Astrocyte of the spinal cord (primary cell): ENCODE measurements at regions not wholly inside any gene's neighbourhood (a gene's known extent, or its start where the extent isn't known, plus 50 kb on each side); places are given as distances from the start of the nearest gene placed in this dataset.
A peak's percentile ranks its signal among the peaks of the same experiment; 100 is the strongest.

Source experiments
- DNase-seq: peaks from one replicate; pipeline ENCODE4 v3.0.0; 2011; ENCODE audit warnings: low read depth, low spot score
- H3K4me3 ChIP-seq: 2 replicates; pipeline ENCODE4 v1.5.1; 2011; ENCODE audit warnings: low read depth, mild to moderate bottlenecking, low read length, moderate library complexity
- CTCF ChIP-seq: IDR thresholded peaks from 2 replicates; pipeline ENCODE4 v1.5.1; 2012; ENCODE audit warnings: low read depth, mild to moderate bottlenecking, low read length, inconsistent platforms
- in situ Hi-C: cut with HindIII; loops from 2 replicates; pipeline ENCODE4 v1.10.0; 2017; ENCODE audit warnings: low sequenced_read_pairs

GRCh38 chr2:66830881-66831280 is 396.0 kb downstream of the MEIS1 start:
- no peak for TF ChIP-seq CTCF
- no peak for DNase-seq
- in situ Hi-C loops: no loop called here
- no peak overlapping the region for H3K4me3 ChIP-seq

GRCh38 chr2:66832646-66833435 is 397.9 kb downstream of the MEIS1 start:
- in situ Hi-C loops: no loop called here
- no peak for TF ChIP-seq CTCF
- DNase-seq: no peak
- no peak overlapping the region for H3K4me3 ChIP-seq

GRCh38 chr2:66834859-66835258 is 399.9 kb downstream of the MEIS1 start:
- DNase-seq: no peak
- in situ Hi-C loops: no loop called here
- no peak overlapping the region for H3K4me3 ChIP-seq
- no peak for TF ChIP-seq CTCF

- TF ChIP-seq CTCF: no peak
- in situ Hi-C loops: no loop called here
- no peak overlapping the region for H3K4me3 ChIP-seq
- no peak for DNase-seq
Measured at GRCh38 chr2:66836851-66837250, 401.9 kb downstream of the MEIS1 start.

GRCh38 chr2:66839551-66840320 is 404.8 kb downstream of the MEIS1 start:
- DNase-seq: peak; percentile 97
- in situ Hi-C loops: no loop called here
- H3K4me3 ChIP-seq: no peak overlapping the region
- no peak for TF ChIP-seq CTCF

- no peak for TF ChIP-seq CTCF
- no peak for DNase-seq
- in situ Hi-C loops: no loop called here
- H3K4me3 ChIP-seq: no peak overlapping the region
Measured at GRCh38 chr2:66840321-66841002, 405.5 kb downstream of the MEIS1 start.
